ENCODE measurements at regions not wholly inside any gene's neighbourhood (a gene's known extent, or its start where the extent isn't known, plus 50 kb on each side); places are given as distances from the start of the nearest gene placed in this dataset.

DNA sequence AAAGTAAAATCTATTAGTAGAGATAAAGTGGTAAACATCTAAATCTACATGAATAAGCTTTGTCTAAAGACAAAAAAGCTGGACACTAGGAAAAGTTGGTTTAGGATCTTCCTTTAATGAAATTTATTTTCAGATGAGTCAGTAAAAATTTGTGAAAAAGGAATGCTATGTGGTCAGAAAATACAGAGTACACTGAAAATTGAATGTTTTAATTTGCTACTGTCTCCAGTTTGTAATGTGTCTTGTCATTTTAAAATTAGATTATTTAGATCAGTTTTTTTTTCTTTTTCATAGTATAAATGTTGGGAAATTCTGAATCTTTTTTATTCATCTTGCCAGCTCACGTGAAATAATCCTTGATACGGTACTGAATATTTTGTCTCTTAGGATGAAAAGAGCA, 56.9 kb downstream of the SLITRK6 start:
- no peak for TF ChIP-seq POLR2A (IDR thresholded peaks at IDR 0.05; ENCODE audit: low read length)
- no peak for TF ChIP-seq GATA1 (IDR thresholded peaks at IDR 0.05; ENCODE audit: low read depth, low read length)
- DNase-seq: no peak

DNA sequence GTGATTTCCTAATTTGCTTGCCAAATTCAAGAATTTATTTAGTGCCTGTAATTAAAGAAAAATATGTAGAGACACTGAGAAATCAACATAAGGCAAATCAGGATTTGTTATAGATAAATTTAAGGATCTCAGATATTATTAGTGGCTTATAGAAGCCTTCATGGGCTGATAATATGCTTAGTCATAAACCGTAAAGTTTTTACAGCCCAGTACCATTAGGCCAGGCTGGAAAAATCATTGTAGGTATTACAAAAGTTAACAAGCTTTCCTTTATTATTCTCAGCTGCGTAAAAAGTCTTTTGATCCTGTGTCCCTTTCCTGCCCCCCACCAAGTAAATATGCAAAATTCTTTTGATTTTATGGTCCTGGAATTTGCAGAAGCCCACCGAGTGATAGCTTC, 58.2 kb downstream of the SLITRK6 start:
- TF ChIP-seq POLR2A (IDR thresholded peaks at IDR 0.05; ENCODE audit: low read length) (no peak), GATA1 (IDR thresholded peaks at IDR 0.05; ENCODE audit: low read depth, low read length) (no peak)
- no peak for DNase-seq

DNA sequence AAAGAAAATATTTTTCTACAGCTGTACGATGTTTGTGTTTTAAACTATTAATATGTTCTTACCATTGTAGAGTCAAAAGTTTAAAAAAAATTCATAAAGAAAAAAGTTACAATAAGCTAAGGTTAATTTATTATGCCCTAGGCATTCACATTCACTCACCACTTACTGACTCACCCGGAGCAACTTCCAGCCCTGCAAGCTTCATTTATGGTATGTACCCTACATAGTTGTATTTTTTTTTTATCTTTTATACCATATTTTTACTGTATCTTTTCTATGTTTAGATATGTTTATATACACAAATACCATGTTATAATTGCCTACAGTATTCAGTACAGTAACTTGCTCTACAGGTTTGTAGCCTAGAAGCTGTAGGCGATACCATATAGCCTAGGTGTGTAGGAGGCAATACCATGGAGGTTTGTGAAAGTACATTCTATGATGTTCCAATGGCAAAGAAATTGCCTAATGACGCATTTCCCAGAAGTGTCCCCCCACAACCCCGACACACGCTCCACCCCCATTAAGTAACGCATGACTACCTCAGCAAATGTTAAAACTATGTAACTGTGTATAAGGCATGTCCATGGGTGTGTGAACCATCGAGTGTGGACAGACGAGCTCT, 60.4 kb downstream of the SLITRK6 start:
- DNase-seq: no peak

DNA sequence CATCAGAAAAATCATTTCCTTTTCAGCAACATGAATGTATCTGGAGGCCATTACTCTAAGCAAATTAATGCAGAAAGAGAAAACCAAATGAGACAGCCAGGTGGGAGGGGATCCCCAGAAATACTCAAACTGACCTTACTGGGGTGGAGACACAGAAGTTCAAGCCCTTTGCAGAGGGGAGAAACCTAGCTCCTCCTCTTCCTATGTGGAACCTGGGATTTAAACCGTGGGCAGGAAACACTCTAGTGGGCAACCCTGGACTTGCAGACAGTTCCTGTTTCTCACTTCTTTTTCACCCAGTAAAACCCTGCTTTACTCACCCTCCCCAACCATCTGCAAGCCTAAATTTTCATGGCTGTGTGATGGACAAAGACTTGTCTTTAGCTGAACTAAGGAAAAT, 61.3 kb downstream of the SLITRK6 start:
- TF ChIP-seq POLR2A (IDR thresholded peaks at IDR 0.05; ENCODE audit: low read length) (no peak), GATA1 (IDR thresholded peaks at IDR 0.05; ENCODE audit: low read depth, low read length) (no peak)
- DNase-seq: no peak

More for the DNA sequence above, 60.4 kb downstream of the SLITRK6 start:
- TF ChIP-seq POLR2A (IDR thresholded peaks at IDR 0.05; ENCODE audit: low read length) (no peak), GATA1 (IDR thresholded peaks at IDR 0.05; ENCODE audit: low read depth, low read length) (no peak)

DNA sequence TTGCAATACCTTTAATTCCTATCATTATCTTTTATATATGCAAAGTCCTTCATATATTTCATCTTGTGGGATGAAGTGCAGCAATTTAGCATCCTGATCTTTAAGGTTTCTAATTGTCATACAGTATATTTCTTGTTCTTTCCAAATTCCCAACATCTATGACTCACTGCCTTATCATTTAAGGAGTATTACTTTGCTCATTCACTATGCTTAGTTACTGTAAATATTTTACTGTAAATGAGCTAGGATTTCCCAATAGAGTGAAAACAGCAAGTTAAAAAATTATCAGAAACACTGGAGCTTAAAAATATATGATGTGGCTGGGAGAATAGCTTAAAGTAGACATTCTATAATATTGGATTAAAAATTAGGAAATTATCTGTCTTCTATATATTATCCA, 69.9 kb downstream of the SLITRK6 start:
- no peak for TF ChIP-seq POLR2A (IDR thresholded peaks at IDR 0.05; ENCODE audit: low read length)
- no peak for TF ChIP-seq GATA1 (IDR thresholded peaks at IDR 0.05; ENCODE audit: low read depth, low read length)
- no peak for DNase-seq

DNA sequence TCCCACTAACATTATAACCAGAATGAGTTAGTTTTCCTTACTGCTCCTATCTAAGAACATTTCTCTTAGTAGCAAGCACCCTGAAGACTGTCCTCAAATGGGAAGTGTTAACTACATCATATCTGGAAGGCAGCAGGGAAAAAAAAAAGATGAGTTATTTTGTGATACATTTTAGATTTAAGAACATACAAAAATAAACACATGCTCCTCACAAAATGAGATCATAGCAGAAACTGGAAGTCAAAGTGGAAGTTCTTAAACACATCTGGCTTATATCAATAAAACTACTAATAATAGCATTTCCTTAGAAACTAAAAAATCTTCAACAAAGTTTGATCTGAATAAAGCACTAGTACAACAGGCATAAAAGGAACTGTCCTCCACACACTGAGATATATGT, 70.4 kb downstream of the SLITRK6 start:
- DNase-seq: no peak
- TF ChIP-seq POLR2A (IDR thresholded peaks at IDR 0.05; ENCODE audit: low read length): no peak
- TF ChIP-seq GATA1 (IDR thresholded peaks at IDR 0.05; ENCODE audit: low read depth, low read length): no peak

DNA sequence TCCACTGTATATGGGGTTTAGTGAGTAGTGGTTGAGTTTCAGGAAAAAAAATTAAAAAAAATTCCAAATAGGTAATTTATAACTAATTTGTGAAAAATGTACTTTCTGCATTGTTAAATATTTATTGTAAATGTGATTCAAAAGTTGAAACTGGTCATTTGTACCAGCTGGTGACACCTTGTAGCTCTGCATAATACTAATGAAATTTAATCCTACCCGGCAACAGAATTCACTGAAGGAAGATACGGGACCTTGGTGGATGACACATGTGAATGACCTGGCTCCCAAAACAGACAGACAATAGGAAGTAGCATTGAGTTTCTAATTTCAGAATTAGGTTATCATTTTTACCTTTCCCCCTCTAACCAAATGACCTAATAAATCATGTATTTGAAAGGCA, 73.8 kb downstream of the SLITRK6 start:
- no peak for DNase-seq
- TF ChIP-seq GATA1 (IDR thresholded peaks at IDR 0.05; ENCODE audit: low read depth, low read length) (no peak), POLR2A (IDR thresholded peaks at IDR 0.05; ENCODE audit: low read length) (no peak)

DNA sequence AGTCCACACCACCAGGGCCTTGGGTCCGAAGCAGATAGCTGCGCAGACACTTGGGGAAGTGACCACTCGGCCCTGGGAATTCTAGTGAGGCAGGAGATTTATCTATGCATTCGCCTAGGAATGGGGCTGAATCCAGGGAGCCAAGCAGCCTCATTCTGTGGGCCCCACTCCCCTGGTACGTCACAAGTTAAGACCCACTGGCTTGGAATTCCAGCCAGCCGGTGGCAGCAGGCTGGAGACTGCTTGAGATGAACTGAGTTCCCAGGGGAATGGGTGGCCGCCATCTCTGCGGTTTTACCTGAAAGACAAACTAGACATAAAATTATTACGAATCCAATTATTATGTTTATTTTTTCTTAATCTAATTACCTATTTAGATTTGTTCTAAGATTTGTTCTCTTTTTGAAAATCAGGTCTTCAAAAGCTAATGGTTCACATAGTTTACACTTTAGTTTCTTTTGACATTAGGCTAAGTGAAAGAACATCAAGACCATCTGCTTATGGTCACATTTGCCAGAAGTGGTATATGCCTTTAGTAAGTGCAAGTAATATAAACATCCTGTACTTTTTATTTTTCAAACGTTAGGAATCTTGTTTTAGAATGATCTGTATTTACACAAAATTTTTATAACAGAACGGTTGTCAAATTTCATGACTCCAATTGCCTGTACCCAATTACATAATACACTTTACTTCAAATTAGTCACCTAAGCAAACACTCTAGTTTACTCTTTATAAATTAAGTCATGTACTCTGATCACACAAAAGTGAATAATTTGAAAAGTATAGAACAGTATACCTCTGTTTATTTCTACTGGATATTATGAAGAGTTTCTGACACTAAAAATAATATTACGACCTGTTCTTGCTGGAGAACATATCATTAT, 74.4 kb downstream of the SLITRK6 start:
- DNase-seq: no peak
- TF ChIP-seq POLR2A (IDR thresholded peaks at IDR 0.05; ENCODE audit: low read length) (no peak), GATA1 (IDR thresholded peaks at IDR 0.05; ENCODE audit: low read depth, low read length) (no peak)

DNA sequence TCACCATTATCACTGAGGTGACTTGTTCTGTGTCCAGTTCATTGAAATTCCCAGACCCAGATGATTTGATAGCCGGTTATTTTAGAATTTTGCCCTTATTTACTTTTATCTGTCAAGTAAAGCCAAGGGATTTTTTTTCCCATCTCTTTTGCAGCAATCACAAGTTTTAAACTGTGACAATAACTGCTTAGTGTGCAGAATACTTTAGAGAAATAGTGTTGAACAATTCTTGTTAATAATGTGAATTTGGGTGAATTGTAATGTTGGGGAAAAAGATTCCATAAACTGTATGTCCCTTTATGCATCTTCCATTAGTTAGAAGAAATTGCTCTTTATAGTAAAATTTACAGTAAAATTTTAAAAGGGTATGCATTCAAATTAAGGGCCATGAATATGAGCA, 79.5 kb downstream of the SLITRK6 start:
- TF ChIP-seq POLR2A (IDR thresholded peaks at IDR 0.05; ENCODE audit: low read length) (no peak), GATA1 (IDR thresholded peaks at IDR 0.05; ENCODE audit: low read depth, low read length) (no peak)
- no peak for DNase-seq

DNA sequence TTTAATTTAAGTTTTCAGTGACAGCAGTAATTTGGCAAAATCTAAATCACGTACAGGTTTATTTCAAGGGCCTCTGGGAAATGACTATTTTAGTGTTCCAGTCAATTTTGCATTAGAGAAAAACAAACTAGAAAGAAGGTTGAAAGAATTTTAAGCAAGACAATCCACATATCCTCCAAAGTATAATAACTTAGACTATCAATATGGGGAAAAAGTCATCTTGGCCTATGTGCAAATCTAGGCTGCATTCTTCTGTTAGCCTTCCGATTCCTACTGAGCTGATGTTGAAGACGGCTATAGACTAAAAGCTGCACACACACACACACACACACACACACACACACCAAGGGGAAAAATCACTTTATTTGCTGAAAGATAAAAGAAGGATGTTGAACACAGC, 81.3 kb downstream of the SLITRK6 start:
- no peak for TF ChIP-seq POLR2A (IDR thresholded peaks at IDR 0.05; ENCODE audit: low read length)
- TF ChIP-seq GATA1 (IDR thresholded peaks at IDR 0.05; ENCODE audit: low read depth, low read length): no peak
- DNase-seq: no peak

DNA sequence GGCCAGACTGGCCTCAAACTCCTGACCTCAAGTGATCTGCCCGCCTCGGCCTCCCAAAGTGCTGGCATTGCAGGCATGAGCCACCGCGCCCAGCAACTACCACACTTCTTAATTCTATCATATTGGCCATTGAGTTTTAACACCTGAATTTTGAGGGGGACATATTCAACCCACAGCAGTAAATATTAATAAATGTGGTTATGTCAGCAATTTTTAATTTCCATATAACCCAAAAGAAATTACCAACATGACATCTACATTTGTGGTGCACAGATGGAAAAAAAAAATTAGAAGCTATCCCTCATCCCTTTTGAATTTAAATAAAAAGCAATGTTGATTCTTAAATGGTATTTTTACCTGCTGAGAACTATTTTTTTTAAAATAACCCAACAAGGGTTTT, 88.7 kb downstream of the SLITRK6 start:
- no peak for DNase-seq
- TF ChIP-seq GATA1 (IDR thresholded peaks at IDR 0.05; ENCODE audit: low read depth, low read length): no peak
- TF ChIP-seq POLR2A (IDR thresholded peaks at IDR 0.05; ENCODE audit: low read length): no peak

DNA sequence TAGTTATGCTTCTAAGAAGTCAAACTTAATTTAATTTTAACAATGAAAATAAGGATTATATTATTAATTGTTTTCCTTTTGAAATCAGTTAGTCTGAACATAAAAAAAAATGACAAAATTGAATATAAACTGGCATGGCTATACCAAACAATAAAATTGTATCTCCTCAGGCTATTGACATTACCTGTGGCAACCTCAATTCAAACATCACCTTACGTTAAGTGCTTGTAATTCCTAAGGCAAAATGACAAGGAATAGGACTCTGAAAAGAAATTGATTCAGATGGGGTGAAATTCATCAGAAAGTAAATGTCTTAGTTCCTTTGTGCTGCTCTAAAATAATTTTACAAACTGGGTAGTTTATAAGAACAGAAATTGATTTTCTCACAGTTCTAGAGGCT, 89.5 kb downstream of the SLITRK6 start:
- DNase-seq: no peak
- TF ChIP-seq POLR2A (IDR thresholded peaks at IDR 0.05; ENCODE audit: low read length) (no peak), GATA1 (IDR thresholded peaks at IDR 0.05; ENCODE audit: low read depth, low read length) (no peak)

DNA sequence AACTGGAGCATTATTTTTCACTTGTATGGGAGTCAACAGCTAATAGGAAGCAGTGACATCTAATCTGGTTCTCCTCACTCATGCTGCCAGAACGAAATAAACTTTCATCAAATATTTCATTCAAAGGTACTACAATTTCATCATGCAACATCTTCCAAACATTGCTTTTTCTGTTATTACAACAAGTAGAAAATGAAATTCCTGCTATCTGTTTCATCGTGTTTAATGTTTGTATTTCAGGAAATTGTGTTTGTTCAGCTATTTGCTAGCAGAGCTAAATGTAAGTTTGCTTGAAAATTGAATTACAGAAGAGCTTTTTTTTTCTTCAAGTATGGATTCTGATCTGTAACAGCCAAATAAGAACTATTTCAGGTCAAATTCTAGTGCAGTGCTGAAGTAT, 90.1 kb downstream of the SLITRK6 start:
- no peak for DNase-seq

DNA sequence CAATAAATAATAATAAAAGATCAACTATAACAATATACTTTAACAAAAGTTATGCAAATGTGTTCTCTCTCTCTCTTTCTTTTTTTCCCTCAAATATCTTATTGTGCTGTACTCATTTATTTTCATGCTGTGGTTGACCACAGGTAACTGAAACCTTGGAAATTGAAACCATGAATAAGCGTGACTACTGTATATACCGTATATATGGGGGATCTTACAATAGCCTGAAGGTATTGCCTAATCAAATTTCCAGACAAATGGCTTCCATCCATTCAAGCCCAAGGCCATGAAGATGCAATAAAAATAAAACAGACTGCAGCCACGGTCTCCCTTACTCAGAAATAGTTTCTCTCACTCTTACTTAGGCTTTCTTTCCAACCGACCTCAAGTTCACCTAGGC, 98.3 kb downstream of the SLITRK6 start:
- no peak for DNase-seq
- TF ChIP-seq GATA1 (IDR thresholded peaks at IDR 0.05; ENCODE audit: low read depth, low read length) (no peak), POLR2A (IDR thresholded peaks at IDR 0.05; ENCODE audit: low read length) (no peak)

More for the DNA sequence above, 90.1 kb downstream of the SLITRK6 start:
- no peak for TF ChIP-seq GATA1 (IDR thresholded peaks at IDR 0.05; ENCODE audit: low read depth, low read length)
- TF ChIP-seq POLR2A (IDR thresholded peaks at IDR 0.05; ENCODE audit: low read length): no peak

DNA sequence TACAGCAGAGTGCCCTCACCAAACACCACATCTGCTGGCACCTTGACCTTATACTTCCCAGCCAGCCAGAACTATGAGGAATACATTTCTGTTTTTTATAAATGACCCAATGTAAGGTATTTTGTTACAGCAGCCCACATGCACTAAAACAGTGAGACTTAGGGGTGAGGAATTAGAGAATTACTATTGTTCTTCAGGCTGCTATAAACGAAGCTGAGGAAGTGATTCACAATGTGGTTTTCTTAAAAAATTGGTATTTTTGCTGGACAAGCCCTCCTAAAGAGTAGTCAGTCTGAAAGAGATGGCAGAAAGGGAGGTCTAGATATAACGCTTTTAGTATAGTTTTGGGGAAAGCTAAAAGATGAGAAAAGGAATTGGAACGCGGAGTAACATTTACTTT, 101.0 kb downstream of the SLITRK6 start:
- TF ChIP-seq GATA1 (IDR thresholded peaks at IDR 0.05; ENCODE audit: low read depth, low read length) (no peak), POLR2A (IDR thresholded peaks at IDR 0.05; ENCODE audit: low read length) (no peak)
- DNase-seq: no peak

Data from erythroblast (primary cell).